Endothelial cell of umbilical vein (primary cell): ENCODE measurements at regions not wholly inside any gene's neighbourhood (a gene's known extent, or its start where the extent isn't known, plus 50 kb on each side); places are given as distances from the start of the nearest gene placed in this dataset.

ENCODE experiments used
- BruUV-seq: library from RNA; stranded (reverse); fragments of 400-500 nt; replicated peaks from 2 replicates; lab custom pipeline; 2021; lab: Mats Ljungman, UMichigan
- CTCF ChIA-PET: fragments of 300-600, 350-600 bp; sonication (Branson Sonifier 250); formaldehyde crosslinking; loops from one replicate; lab custom pipeline; 2021; ENCODE audit warnings: antibody characterized with exemption, inconsistent platforms; lab: Charles Lee
- POLR2A ChIA-PET: fragments of 300-600, 350-600 bp; sonication (Branson Sonifier 250); formaldehyde crosslinking; loops from one replicate; lab custom pipeline; 2021; ENCODE audit warnings: antibody characterized with exemption, inconsistent platforms; lab: Charles Lee
- DNase-seq: peaks from one replicate; pipeline ENCODE4 v3.0.0-alpha.2; 2011; ENCODE audit warnings: low read depth, low spot score
- FAIRE-seq: peaks from 2 replicates; lab custom pipeline; 2011; peaks lifted over from hg19 to GRCh38; lab: Jason Lieb, UNC
- H2AFZ ChIP-seq: 2 replicates; pipeline ENCODE4 v1.6.0; 2012; ENCODE audit warnings: low read depth, low read length, control low read depth, inconsistent platforms
- H3K27ac ChIP-seq: 2 replicates; pipeline ENCODE4 v1.5.1; 2011; ENCODE audit warnings: low read depth, mild to moderate bottlenecking, control low read depth, low read length, moderate library complexity; ENCODE audit not compliant: insufficient read depth
- H3K27me3 ChIP-seq, 2 experiments: 2 replicates each; pipeline versions ENCODE4 v1.6.0 to v1.6.1; 2011; ENCODE audit warnings: low read length in 2 of 2, mixed read lengths in 1 of 2; ENCODE audit not compliant: control insufficient read depth in 2 of 2, insufficient read depth in 2 of 2
- H3K36me3 ChIP-seq, 2 experiments: 2 replicates in 1 of 2; 3 replicates in 1 of 2; pipeline ENCODE4 v1.5.1; 2011; ENCODE audit warnings: low read length in 2 of 2, mild to moderate bottlenecking in 1 of 2, moderate library complexity in 1 of 2; ENCODE audit not compliant: control insufficient read depth in 2 of 2, insufficient read depth in 2 of 2; ENCODE audit errors: extremely low read depth in 1 of 2
- H3K4me1 ChIP-seq: 3 replicates; pipeline ENCODE4 v1.5.1; 2011; ENCODE audit warnings: mild to moderate bottlenecking, low read length; ENCODE audit not compliant: control insufficient read depth, insufficient read depth; ENCODE audit errors: extremely low read depth
- H3K4me2 ChIP-seq: 2 replicates; pipeline ENCODE4 v1.6.1; 2011; ENCODE audit warnings: low read length, control low read depth, mixed read lengths; ENCODE audit not compliant: insufficient read depth
- H3K4me3 ChIP-seq, 3 experiments: fragments of 200-600 bp in 1 of 3; sonication (generic), shearing (Covaris generic) in 1 of 3; replicated peaks in 1 of 3; 2 replicates each; pipeline ENCODE4 v1.5.1; 2011 to 2016; ENCODE audit warnings: control low read depth in 3 of 3, low read length in 3 of 3, mild to moderate bottlenecking in 2 of 3, inconsistent platforms in 1 of 3, low read depth in 1 of 3, moderate library complexity in 1 of 3; ENCODE audit not compliant: insufficient read depth in 1 of 3
- H3K79me2 ChIP-seq: 2 replicates; pipeline ENCODE4 v1.6.0; 2012; ENCODE audit warnings: low read length, inconsistent platforms; ENCODE audit not compliant: control insufficient read depth, insufficient read depth
- H3K9ac ChIP-seq: replicated peaks from 2 replicates; pipeline ENCODE3; 2011; ENCODE audit warnings: low read length, control low read depth; ENCODE audit not compliant: insufficient read depth; ENCODE audit errors: extremely low read depth
- H3K9me1 ChIP-seq: replicated peaks from 3 replicates; pipeline ENCODE4 v1.6.0; 2011; ENCODE audit warnings: mild to moderate bottlenecking, low read length; ENCODE audit not compliant: control insufficient read depth, insufficient read depth; ENCODE audit errors: extremely low read depth
- H3K9me3 ChIP-seq: replicated peaks from 2 replicates; pipeline ENCODE4 v1.5.1; 2012; ENCODE audit warnings: low read length, inconsistent platforms; ENCODE audit not compliant: control insufficient read depth, insufficient read depth
- H4K20me1 ChIP-seq: replicated peaks from 2 replicates; pipeline ENCODE3; 2011; ENCODE audit warnings: mild to moderate bottlenecking, low read length; ENCODE audit not compliant: control insufficient read depth, insufficient read depth; ENCODE audit errors: extremely low read depth
- CTCF ChIP-seq, 2 donors: IDR thresholded peaks; 1 replicate in 1 of 2; 2 replicates in 1 of 2; pipeline ENCODE4 v1.5.1; 2011; ENCODE audit warnings: low read length in 2 of 2, mild to moderate bottlenecking in 2 of 2, moderate library complexity in 2 of 2, control low read depth in 1 of 2, inconsistent platforms in 1 of 2, low read depth in 1 of 2; ENCODE audit not compliant: insufficient read depth in 1 of 2; ENCODE audit errors: extremely low read depth in 1 of 2
- EZH2 ChIP-seq: IDR thresholded peaks from 2 replicates; pipeline ENCODE4 v1.6.1; 2012; ENCODE audit warnings: borderline replicate concordance, low read depth, mild to moderate bottlenecking, moderate library complexity, low read length, inconsistent platforms; ENCODE audit not compliant: severe bottlenecking
- FOS ChIP-seq: IDR thresholded peaks from 2 replicates; pipeline ENCODE4 v1.6.1; 2011; ENCODE audit warnings: mild to moderate bottlenecking, low read length, moderate library complexity, borderline replicate concordance; ENCODE audit not compliant: insufficient read depth
- GATA2 ChIP-seq: IDR thresholded peaks from 2 replicates; pipeline ENCODE4 v1.7.0; 2011; ENCODE audit warnings: low read depth, mild to moderate bottlenecking, moderate library complexity, mixed read lengths, low read length; ENCODE audit not compliant: insufficient read length, insufficient read depth
- JUN ChIP-seq: IDR thresholded peaks from 2 replicates; pipeline ENCODE4 v1.6.1; 2011; ENCODE audit warnings: borderline replicate concordance, low read depth; ENCODE audit not compliant: insufficient read length, insufficient read depth
- MAX ChIP-seq: IDR thresholded peaks from 2 replicates; pipeline ENCODE4 v1.6.1; 2011; ENCODE audit not compliant: insufficient read depth, insufficient read length
- MYC ChIP-seq: IDR thresholded peaks from one replicate; pipeline ENCODE4 v1.6.1; 2011; ENCODE audit warnings: mild to moderate bottlenecking, low read depth, low read length
- POLR2A ChIP-seq: IDR thresholded peaks from 2 replicates; pipeline ENCODE4 v1.6.1; 2012; ENCODE audit warnings: low read depth, mild to moderate bottlenecking, control low read depth, low read length
- POLR2AphosphoS5 ChIP-seq: IDR thresholded peaks from 2 replicates; pipeline ENCODE4 v1.6.1; 2012; ENCODE audit warnings: low read depth, mild to moderate bottlenecking, control low read depth, low read length, moderate library complexity; ENCODE audit not compliant: insufficient read depth
- dilution Hi-C: fragments of 300-500 bp; cut with MboI; formaldehyde crosslinking; loops from one replicate; pipeline ENCODE4 v1.15.0; 2019; ENCODE audit warnings: low sequenced_read_pairs; ENCODE audit not compliant: extremely low pct_ligation_motif_present
- intact Hi-C: fragments of 100-400 bp; cut with micrococcal nuclease; formaldehyde crosslinking; loops from one replicate; pipeline ENCODE4 v1.10.0; 2022

DNA sequence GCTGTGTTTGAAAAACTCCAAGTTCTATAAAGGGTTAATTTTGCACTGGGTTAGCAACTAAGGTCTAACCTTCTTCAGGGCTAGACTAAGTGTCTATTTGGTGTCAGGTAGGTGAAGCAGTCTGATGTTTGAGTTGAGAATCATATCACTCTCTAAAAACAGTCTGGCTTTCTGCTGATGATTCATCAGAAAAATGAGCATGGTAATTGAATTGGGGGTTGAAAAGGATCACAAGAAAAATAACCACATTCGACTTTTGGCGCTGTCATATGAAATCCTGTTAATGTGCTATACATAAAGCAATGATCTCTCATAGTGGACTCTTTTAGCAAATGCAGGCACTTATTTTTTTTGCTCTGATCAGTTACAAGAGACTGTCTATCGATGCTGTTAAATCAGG, 242.2 kb upstream of the AZI2 start:
- no peak overlapping the region for H3K9ac ChIP-seq
- H3K79me2 ChIP-seq, result no peaks in the 10 kb centered on the region
- no peaks in the 10 kb centered on the region for H3K4me1 ChIP-seq
- BruUV-seq, result no TSS peak
- no peaks in the 10 kb centered on the region for H3K36me3 ChIP-seq
- CTCF ChIA-PET, result no interaction called here
- no peaks in the 10 kb centered on the region for H3K9me1 ChIP-seq
- dilution Hi-C loops (no loop called here), intact Hi-C loops (no loop called here)
- no peak overlapping the region for H3K4me2 ChIP-seq
- H3K9me3 ChIP-seq, result no peaks in the 10 kb centered on the region
- TF ChIP-seq MAX, result no peak
- H4K20me1 ChIP-seq, result no peaks in the 10 kb centered on the region
- no peaks in the 10 kb centered on the region for H3K27me3 ChIP-seq
- DNase-seq (no peak), FAIRE-seq (no peak)
- POLR2A ChIA-PET, result no interaction called here
- H3K4me3 ChIP-seq, result no peak overlapping the region
- no peak overlapping the region for H2AFZ ChIP-seq
- H3K27ac ChIP-seq, result no peak overlapping the region

DNA sequence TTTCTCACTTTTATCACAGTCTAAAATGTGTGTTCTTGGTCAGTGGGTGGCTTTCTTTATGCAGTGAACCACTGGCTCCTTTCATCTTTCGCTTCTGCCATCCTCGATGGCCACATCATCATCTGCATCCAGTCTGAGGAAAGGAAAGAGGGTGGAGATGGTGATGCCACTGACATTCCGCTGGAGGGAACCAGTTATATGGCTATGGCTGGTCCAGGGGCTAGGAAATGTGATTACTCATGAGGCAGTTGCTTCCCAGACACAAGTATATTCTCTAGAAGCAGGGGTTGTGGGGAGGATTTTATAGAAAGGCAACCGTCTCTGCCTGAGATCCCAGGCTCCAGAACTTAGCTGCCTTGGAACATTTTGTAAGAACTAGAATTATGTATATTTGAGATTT, 246.7 kb upstream of the AZI2 start:
- DNase-seq (no peak), FAIRE-seq (no peak)
- Histone ChIP-seq H3K9ac (no peak overlapping the region), H2AFZ (no peak overlapping the region), H3K9me3 (no peaks in the 10 kb centered on the region), H3K27me3 (no peaks in the 10 kb centered on the region), H3K4me3 (no peak overlapping the region), H4K20me1 (no peaks in the 10 kb centered on the region), H3K4me1 (no peaks in the 10 kb centered on the region), H3K36me3 (no peaks in the 10 kb centered on the region), H3K4me2 (no peak overlapping the region), H3K79me2 (no peaks in the 10 kb centered on the region), H3K27ac (no peak overlapping the region), H3K9me1 (no peaks in the 10 kb centered on the region)
- TF ChIP-seq POLR2A (no peak), JUN (no peak), FOS (no peak), POLR2AphosphoS5 (no peak), GATA2 (no peak), CTCF (IDR thresholded peaks at IDR 0.05; ENCODE audit: extremely low read depth in 1 of 2, insufficient read depth in 1 of 2, low read depth in 1 of 2, low read length in 2 of 2) (no peak), MAX (no peak), EZH2 (no peak), MYC (no peak)
- BruUV-seq, result no TSS peak
- POLR2A ChIA-PET, result no interaction called here
- intact Hi-C loops, result no loop called here
- CTCF ChIA-PET, result no interaction called here
- dilution Hi-C loops, result no loop called here
